HEK293T (cell line): ENCODE measurements at regions not wholly inside any gene's neighbourhood (a gene's known extent, or its start where the extent isn't known, plus 50 kb on each side); places are given as distances from the start of the nearest gene placed in this dataset.

Experiments used
- CTCF ChIA-PET: fragments of 350-600 bp; formaldehyde crosslinking; extraction: SDS; loops from one replicate; lab custom pipeline; 2021; ENCODE audit warnings: antibody characterized with exemption, inconsistent platforms; lab: Yijun Ruan, JAX
- POLR2A ChIA-PET: fragments of 350-600 bp; formaldehyde crosslinking; extraction: SDS; loops from one replicate; lab custom pipeline; 2020; ENCODE audit warnings: antibody characterized with exemption, inconsistent platforms; lab: Yijun Ruan, JAX
- DNase-seq: peaks from one replicate; pipeline ENCODE4 v3.0.0; 2012; ENCODE audit warnings: mixed read lengths; ENCODE audit errors: extremely low spot score
- ARNT ChIP-seq: fragments of 450-650 bp; IDR thresholded peaks from 2 replicates; pipeline ENCODE4 v1.6.1; 2017; ENCODE audit warnings: mild to moderate bottlenecking
- BHLHE40 ChIP-seq: fragments of 450-650 bp; IDR thresholded peaks from 2 replicates; pipeline ENCODE4 v1.6.1; 2016; ENCODE audit warnings: mild to moderate bottlenecking, moderate library complexity, borderline replicate concordance
- CTBP1 ChIP-seq: fragments of 450-650 bp; IDR thresholded peaks from 2 replicates; pipeline ENCODE4 v1.6.1; 2016; ENCODE audit warnings: borderline replicate concordance
- ELF4 ChIP-seq: fragments of 450-650 bp; IDR thresholded peaks from 2 replicates; pipeline ENCODE4 v1.6.1; 2017; ENCODE audit warnings: antibody characterized with exemption
- FOXA1 ChIP-seq: fragments of 450-650 bp; IDR thresholded peaks from 2 replicates; pipeline ENCODE4 v1.6.1; 2016; ENCODE audit warnings: mild to moderate bottlenecking
- FOXK2 ChIP-seq: fragments of 450-650 bp; IDR thresholded peaks from 2 replicates; pipeline ENCODE4 v1.6.1; 2016; ENCODE audit warnings: mild to moderate bottlenecking
- FOXM1 ChIP-seq: fragments of 450-650 bp; IDR thresholded peaks from 2 replicates; pipeline ENCODE4 v1.6.1; 2017; ENCODE audit warnings: mild to moderate bottlenecking, borderline replicate concordance
- HDGF ChIP-seq: fragments of 450-650 bp; IDR thresholded peaks from 2 replicates; pipeline ENCODE4 v1.6.1; 2017; ENCODE audit warnings: antibody characterized with exemption, borderline replicate concordance
- L3MBTL2 ChIP-seq: fragments of 450-650 bp; conservative IDR thresholded peaks from 2 replicates; pipeline ENCODE4 v1.6.1; 2016; ENCODE audit warnings: mild to moderate bottlenecking
- LEF1 ChIP-seq: fragments of 450-650 bp; IDR thresholded peaks from 2 replicates; pipeline ENCODE4 v1.6.1; 2017; ENCODE audit warnings: mild to moderate bottlenecking, borderline replicate concordance
- NFRKB ChIP-seq: fragments of 450-650 bp; IDR thresholded peaks from 2 replicates; pipeline ENCODE4 v1.6.1; 2016; ENCODE audit warnings: mild to moderate bottlenecking, moderate library complexity
- SP1 ChIP-seq: fragments of 450-650 bp; IDR thresholded peaks from 2 replicates; pipeline ENCODE4 v1.6.1; 2017
- SUZ12 ChIP-seq: fragments of 450-650 bp; IDR thresholded peaks from 2 replicates; pipeline ENCODE4 v1.6.1; 2016; ENCODE audit warnings: mild to moderate bottlenecking
- TARDBP ChIP-seq: fragments of 450-650 bp; IDR thresholded peaks from 2 replicates; pipeline ENCODE4 v1.6.1; 2016
- ZNF384 ChIP-seq: fragments of 450-650 bp; IDR thresholded peaks from 2 replicates; pipeline ENCODE4 v1.6.1; 2016
- TF ChIP-seq, protein P1 (sequence below): fragments of 450-650 bp; IDR thresholded peaks from 2 replicates; pipeline ENCODE4 v1.6.1; 2016

DNA sequence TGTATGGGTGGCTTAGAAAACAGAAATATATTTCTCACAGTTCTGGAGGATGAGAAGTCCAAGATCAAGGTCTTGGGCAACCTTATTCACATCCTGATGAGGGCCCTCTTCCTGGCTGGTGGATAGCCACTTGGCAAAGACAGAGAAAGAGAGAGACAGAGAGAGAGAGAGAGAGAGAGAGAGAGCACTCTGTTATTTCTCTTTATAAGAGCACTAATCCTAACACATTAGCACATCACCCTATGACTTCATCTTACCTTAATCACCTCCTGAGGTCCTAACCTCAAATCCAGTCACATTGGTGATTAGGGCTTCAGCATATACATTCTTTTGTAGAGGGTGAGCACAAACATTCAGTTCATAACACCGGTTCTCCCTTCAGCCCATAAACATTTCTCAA, 430.3 kb downstream of the EFNB2 start:
- no peak for DNase-seq
- TF ChIP-seq TARDBP (no peak), ARNT (no peak), FOXM1 (no peak), L3MBTL2 (no peak), ZNF384 (no peak), HDGF (no peak), FOXA1 (no peak), SP1 (no peak), CTBP1 (no peak), BHLHE40 (no peak), SUZ12 (no peak), LEF1 (no peak), ELF4 (no peak), FOXK2 (no peak), NFRKB (no peak)
- TF ChIP-seq, protein P1, sequence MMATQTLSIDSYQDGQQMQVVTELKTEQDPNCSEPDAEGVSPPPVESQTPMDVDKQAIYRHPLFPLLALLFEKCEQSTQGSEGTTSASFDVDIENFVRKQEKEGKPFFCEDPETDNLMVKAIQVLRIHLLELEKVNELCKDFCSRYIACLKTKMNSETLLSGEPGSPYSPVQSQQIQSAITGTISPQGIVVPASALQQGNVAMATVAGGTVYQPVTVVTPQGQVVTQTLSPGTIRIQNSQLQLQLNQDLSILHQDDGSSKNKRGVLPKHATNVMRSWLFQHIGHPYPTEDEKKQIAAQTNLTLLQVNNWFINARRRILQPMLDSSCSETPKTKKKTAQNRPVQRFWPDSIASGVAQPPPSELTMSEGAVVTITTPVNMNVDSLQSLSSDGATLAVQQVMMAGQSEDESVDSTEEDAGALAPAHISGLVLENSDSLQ: no peak
- CTCF ChIA-PET: no interaction called here
- POLR2A ChIA-PET: no interaction called here

DNA sequence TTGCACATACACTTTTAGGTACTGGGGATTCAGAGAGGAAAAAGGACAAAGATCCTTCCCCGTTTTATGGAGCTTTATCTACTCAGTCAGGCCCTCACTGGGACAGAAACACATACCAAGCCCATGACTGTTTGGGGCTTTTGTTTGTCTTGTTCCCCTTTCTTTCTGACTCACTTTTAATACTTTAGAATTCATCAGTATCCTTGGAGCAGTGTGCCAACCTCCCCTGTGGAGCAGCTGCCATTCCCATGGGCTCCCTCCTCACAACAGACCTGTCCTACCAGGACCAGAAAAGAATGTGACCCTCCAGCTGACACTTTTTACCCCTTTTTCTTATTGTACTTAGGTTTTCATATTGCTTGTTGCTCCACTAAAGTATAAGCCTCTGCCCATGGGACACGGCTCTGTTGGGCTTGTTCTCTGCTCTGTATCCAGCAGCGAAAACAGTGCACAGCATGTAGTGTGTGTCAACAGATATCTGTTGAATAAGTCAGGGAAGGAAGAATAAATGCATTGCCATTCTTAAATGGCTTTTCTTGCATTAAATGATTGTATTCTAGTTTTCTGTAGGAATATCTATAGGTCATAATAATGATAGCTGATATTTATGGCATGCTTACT, 431.1 kb downstream of the EFNB2 start:
- DNase-seq: no peak
- ChIA-PET POLR2A (no interaction called here), CTCF (no interaction called here)
- TF ChIP-seq ZNF384 (no peak), SP1 (no peak), L3MBTL2 (no peak), HDGF (no peak), ARNT (no peak), NFRKB (no peak), SUZ12 (no peak)
- TF ChIP-seq, protein P1: no peak

DNA sequence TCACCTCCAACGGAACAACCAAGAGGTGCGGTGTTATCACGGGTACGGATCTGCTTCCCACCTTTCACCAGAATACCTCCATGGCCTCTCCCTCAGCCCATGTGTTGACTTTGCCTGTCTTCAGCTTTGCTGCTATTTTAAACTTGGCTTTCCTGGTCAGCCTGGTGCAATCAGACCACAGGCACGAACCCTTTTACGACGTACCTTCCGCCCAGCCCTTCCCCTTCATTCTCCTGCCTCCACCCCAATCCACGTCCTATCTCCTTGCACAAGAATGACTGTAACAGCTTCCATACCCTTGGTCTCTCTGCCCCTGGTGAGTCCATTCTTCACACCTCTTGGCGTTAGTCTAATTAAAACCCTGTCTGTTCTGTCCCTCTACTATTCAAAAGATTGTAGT, 431.7 kb downstream of the EFNB2 start:
- CTCF ChIA-PET: no interaction called here
- no peak for TF ChIP-seq NFRKB
- TF ChIP-seq SP1: no peak
- no peak for TF ChIP-seq ELF4
- TF ChIP-seq TARDBP: no peak
- TF ChIP-seq ZNF384: no peak
- no peak for TF ChIP-seq BHLHE40
- TF ChIP-seq FOXA1: no peak
- no peak for DNase-seq
- POLR2A ChIA-PET: no interaction called here

DNA sequence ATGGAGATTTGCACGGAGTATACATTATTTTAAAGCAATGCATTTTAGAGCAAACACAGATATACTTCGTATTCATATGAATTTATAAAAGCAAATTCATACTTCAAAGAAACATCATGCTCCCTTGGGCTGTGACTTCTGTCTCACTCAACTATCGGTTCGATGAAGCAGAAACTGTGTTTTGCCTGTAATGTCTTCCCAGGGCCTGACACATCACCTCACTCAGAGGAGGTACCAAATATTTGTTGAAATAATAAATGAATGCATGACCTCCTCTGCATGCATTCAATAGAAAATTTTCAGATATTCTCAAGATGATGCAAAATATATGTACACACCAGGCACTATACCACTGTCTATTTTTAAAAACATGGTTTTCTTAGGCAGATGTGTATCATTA, 432.7 kb downstream of the EFNB2 start:
- DNase-seq: no peak
- ChIA-PET POLR2A (no interaction called here), CTCF (no interaction called here)
- TF ChIP-seq HDGF: no peak
- TF ChIP-seq LEF1: no peak
- no peak for TF ChIP-seq FOXA1
- TF ChIP-seq FOXK2: no peak
- TF ChIP-seq SP1: no peak
- TF ChIP-seq SUZ12: no peak
- TF ChIP-seq ZNF384: no peak
- no peak for TF ChIP-seq CTBP1
- no peak for TF ChIP-seq BHLHE40
- no peak for TF ChIP-seq NFRKB
- TF ChIP-seq FOXM1: no peak

DNA sequence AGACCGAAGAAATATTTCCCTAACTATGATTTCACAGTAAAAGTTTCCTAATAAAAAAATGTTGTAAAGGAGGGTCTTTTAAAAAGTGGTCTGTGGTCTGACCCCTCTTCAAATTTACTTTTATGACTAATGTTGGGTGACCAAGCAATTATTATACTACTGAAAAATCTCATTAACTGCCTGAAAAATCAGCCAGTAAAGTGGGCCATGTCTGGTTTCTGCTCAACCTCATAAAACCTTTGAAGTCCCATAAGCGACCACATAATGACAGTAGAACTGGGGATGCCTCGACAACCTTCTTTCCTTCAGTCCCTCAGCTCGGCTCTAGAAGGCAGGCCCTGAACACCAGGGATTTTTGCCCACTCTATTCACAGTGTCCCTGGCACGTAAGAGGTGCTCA, 434.3 kb downstream of the EFNB2 start:
- POLR2A ChIA-PET: no interaction called here
- TF ChIP-seq L3MBTL2 (no peak), CTBP1 (no peak), LEF1 (no peak), ELF4 (no peak), SUZ12 (no peak), SP1 (no peak)
- no peak for DNase-seq
- CTCF ChIA-PET: no interaction called here

DNA sequence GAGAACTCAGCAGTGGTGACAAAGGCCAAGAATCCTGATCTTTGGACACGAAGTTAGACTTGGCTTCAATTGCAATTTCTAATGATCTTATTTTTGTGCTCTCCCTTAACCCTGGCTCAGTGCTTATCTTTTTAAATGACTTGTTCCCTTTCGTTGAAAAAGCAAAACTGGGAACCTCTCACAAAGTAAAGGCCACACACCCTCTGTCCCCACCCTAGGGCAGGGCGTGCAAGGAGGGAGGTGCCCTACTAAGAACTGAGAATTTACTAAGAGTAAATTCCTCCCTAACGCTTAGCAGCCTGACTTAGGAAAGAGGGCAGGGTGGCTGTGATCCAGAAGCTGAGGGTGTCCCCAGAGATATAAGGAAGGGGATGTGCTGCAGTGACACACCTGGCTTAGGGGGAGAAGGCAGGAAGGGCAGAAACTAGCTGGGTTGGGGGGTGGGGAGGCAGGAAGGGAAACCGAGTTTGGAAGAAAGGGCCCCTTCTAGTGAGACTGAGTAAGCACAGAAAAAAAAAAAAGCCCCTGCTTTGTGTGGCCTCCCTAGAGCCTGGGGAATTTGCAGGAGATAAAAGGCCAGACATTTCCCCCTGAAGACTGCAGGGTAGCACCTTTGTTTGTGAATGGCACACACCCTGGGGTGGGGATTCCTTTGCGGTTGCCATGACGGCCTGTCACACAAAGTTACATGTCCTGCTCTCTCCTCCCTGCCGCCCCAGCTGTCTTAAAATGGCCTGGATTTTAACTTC, 435.1 kb downstream of the EFNB2 start:
- POLR2A ChIA-PET: no interaction called here
- CTCF ChIA-PET: no interaction called here
- DNase-seq: no peak
- TF ChIP-seq HDGF: no peak
- TF ChIP-seq LEF1: no peak
- no peak for TF ChIP-seq FOXK2
- no peak for TF ChIP-seq CTBP1
- no peak for TF ChIP-seq FOXM1
- no peak for TF ChIP-seq TARDBP
- no peak for TF ChIP-seq SUZ12
- no peak for TF ChIP-seq NFRKB
- TF ChIP-seq, protein P1: no peak
- no peak for TF ChIP-seq ELF4
- no peak for TF ChIP-seq SP1
- TF ChIP-seq FOXA1: no peak
- no peak for TF ChIP-seq ARNT
- TF ChIP-seq ZNF384: no peak
- TF ChIP-seq BHLHE40: no peak
- TF ChIP-seq L3MBTL2: no peak
